PFSK-1 (cell line): ENCODE measurements at regions not wholly inside any gene's neighbourhood (a gene's known extent, or its start where the extent isn't known, plus 50 kb on each side); places are given as distances from the start of the nearest gene placed in this dataset.

Experiments
- FOXP2 ChIP-seq: optimal IDR thresholded peaks from 2 replicates; pipeline ENCODE3; 2011; ENCODE audit warnings: borderline replicate concordance, control low read depth, inconsistent platforms; ENCODE audit not compliant: insufficient read depth; ENCODE audit errors: extremely low read length, extremely low read depth
- POLR2AphosphoS5 ChIP-seq: IDR thresholded peaks from 2 replicates; pipeline ENCODE4 v1.6.1; 2012; ENCODE audit warnings: low read depth, mild to moderate bottlenecking, control low read depth, low read length, moderate library complexity
- SIN3A ChIP-seq: IDR thresholded peaks from 2 replicates; pipeline ENCODE4 v1.6.1; 2012; ENCODE audit warnings: mild to moderate bottlenecking, low read length, moderate library complexity, borderline replicate concordance; ENCODE audit not compliant: insufficient read depth
- TAF1 ChIP-seq: IDR thresholded peaks from 2 replicates; pipeline ENCODE4 v1.6.1; 2012; ENCODE audit warnings: low read length, control low read depth, borderline replicate concordance; ENCODE audit not compliant: insufficient read depth
- TF ChIP-seq, protein P1 (sequence below), 2 experiments: IDR thresholded peaks; 2 replicates each; pipeline versions ENCODE4 v1.6.1 to v1.8.0; 2011 to 2012; ENCODE audit warnings: low read depth in 2 of 2, low read length in 2 of 2, control low read depth in 1 of 2, inconsistent platforms in 1 of 2, mild to moderate bottlenecking in 1 of 2, moderate library complexity in 1 of 2; ENCODE audit not compliant: insufficient read depth in 1 of 2

GRCh38 chr15:39140060-39140604 is 440.7 kb upstream of the THBS1 start:
- TF ChIP-seq SIN3A (no peak), TAF1 (no peak), POLR2AphosphoS5 (no peak), FOXP2 (no peak)
- TF ChIP-seq, protein P1, sequence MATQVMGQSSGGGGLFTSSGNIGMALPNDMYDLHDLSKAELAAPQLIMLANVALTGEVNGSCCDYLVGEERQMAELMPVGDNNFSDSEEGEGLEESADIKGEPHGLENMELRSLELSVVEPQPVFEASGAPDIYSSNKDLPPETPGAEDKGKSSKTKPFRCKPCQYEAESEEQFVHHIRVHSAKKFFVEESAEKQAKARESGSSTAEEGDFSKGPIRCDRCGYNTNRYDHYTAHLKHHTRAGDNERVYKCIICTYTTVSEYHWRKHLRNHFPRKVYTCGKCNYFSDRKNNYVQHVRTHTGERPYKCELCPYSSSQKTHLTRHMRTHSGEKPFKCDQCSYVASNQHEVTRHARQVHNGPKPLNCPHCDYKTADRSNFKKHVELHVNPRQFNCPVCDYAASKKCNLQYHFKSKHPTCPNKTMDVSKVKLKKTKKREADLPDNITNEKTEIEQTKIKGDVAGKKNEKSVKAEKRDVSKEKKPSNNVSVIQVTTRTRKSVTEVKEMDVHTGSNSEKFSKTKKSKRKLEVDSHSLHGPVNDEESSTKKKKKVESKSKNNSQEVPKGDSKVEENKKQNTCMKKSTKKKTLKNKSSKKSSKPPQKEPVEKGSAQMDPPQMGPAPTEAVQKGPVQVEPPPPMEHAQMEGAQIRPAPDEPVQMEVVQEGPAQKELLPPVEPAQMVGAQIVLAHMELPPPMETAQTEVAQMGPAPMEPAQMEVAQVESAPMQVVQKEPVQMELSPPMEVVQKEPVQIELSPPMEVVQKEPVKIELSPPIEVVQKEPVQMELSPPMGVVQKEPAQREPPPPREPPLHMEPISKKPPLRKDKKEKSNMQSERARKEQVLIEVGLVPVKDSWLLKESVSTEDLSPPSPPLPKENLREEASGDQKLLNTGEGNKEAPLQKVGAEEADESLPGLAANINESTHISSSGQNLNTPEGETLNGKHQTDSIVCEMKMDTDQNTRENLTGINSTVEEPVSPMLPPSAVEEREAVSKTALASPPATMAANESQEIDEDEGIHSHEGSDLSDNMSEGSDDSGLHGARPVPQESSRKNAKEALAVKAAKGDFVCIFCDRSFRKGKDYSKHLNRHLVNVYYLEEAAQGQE (IDR thresholded peaks at IDR 0.05; ENCODE audit: insufficient read depth in 1 of 2, low read depth in 2 of 2, low read length in 2 of 2): no peak

DNA sequence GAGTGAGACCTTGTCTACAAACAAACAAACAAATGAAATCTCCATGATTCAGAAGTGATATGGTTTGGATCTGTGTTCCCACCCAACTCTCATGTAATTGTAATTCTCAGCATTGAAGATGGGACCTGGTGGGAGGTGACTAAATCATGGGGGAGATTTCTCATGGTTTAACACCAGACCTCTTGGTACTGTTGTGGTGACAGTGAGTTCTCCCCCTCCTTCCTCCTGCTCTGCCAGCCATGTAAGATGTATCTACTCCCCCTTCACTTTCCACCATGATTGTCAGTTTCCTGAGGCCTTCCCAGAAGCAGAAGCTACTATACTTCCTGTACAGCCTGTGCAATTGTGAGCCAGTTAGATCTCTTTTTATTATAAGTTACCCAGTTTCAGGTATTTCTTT is 438.4 kb upstream of the THBS1 start:
- TF ChIP-seq TAF1 (no peak), POLR2AphosphoS5 (no peak), FOXP2 (no peak), SIN3A (no peak)
- TF ChIP-seq, protein P1 (IDR thresholded peaks at IDR 0.05; ENCODE audit: insufficient read depth in 1 of 2, low read depth in 2 of 2, low read length in 2 of 2): no peak

- TF ChIP-seq, protein P1 (IDR thresholded peaks at IDR 0.05; ENCODE audit: insufficient read depth in 1 of 2, low read depth in 2 of 2, low read length in 2 of 2): no peak
- no peak for TF ChIP-seq POLR2AphosphoS5
These were observed 437.4 kb upstream of the THBS1 start for GRCh38 chr15:39143479-39143878.

DNA sequence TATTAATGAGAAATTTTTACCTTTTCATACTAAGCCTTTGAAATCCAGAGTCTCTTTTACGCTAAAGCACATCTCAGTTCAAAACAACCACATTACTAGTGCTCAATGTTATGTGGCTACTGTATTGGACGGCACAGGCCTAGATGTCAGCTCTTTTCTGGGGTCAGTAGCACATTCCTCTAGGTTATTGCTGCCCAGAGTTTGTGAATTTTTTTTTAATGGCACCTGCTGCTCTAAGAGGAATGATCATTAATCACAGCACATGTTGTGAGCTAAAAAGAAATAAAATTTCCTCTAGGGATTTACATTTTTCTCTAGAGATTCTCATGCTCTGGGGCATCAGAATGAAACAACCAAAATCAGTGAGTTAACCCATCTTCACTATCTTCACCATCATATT is 436.8 kb upstream of the THBS1 start:
- TF ChIP-seq, protein P1 (IDR thresholded peaks at IDR 0.05; ENCODE audit: insufficient read depth in 1 of 2, low read depth in 2 of 2, low read length in 2 of 2): no peak
- TF ChIP-seq TAF1: no peak
- TF ChIP-seq FOXP2: no peak
- TF ChIP-seq POLR2AphosphoS5: no peak
- no peak for TF ChIP-seq SIN3A

DNA sequence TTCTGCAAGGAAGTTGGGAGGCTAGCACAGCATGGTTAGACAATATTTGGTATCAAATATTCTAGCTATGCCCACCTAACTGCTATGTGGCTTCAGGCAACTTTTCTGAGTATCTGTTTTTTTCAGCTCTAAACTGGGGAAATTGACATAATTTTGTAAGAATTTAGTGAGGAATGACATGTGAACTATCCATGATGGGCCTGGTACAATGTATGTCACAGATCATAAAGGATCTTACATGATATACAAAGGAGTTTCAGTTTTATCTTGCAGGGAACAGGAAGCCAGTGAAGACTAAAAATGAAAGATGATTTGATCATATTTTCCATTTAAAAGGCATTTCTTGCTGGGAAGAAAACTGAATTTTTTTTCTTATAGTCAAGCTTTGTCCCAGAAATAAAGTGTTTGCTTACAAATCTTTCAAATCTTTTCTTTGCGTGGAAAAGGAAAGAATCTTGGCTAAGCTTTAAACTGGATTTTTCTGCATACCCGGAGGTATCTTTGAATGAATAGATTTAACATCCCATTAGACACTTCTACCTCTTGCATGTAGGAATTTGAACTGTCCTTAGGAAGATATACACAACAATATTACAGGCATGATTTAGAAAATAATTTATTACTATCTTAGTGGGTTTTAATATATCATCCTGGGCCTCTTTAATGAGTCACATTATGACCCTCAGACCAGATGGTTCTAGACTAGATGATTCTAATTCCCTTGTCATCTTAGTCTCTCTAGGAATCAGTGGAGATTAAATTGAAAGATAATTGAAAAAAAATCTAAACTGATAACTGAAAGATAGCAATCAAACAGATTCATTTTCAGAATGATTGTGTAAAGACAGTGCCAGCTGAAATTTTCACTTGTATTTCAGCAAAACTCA is 436.0 kb upstream of the THBS1 start:
- no peak for TF ChIP-seq POLR2AphosphoS5
- TF ChIP-seq SIN3A: no peak
- no peak for TF ChIP-seq TAF1
- no peak for TF ChIP-seq FOXP2
- TF ChIP-seq, protein P1 (IDR thresholded peaks at IDR 0.05; ENCODE audit: insufficient read depth in 1 of 2, low read depth in 2 of 2, low read length in 2 of 2): no peak
